GM23338 (cell line): ENCODE measurements at regions not wholly inside any gene's neighbourhood (a gene's known extent, or its start where the extent isn't known, plus 50 kb on each side); places are given as distances from the start of the nearest gene placed in this dataset.

Experiments used
- ATAC-seq: fragments of 200-7000 bp; cut with Tn5 transposase; 3 replicates; pipeline ENCODE4 v1.9.1; 2020
- DNase-seq: peaks from one replicate; pipeline ENCODE4 v3.0.0-alpha.2; 2015; ENCODE audit warnings: low spot score
- H2AFZ ChIP-seq: fragments of 200-600 bp; sonication (generic); 2 replicates; pipeline ENCODE4 v1.8.0; 2016; ENCODE audit warnings: antibody characterized with exemption, mild to moderate bottlenecking, moderate library complexity
- H3F3A ChIP-seq: fragments of 200-600 bp; sonication (generic); replicated peaks from 2 replicates; pipeline ENCODE4 v1.8.0; 2017; ENCODE audit warnings: antibody characterized with exemption, mixed run types, low read depth
- H3K27ac ChIP-seq: fragments of 200-600 bp; sonication (generic); 2 replicates; pipeline ENCODE4 v1.6.1; 2016; ENCODE audit warnings: low read depth
- H3K27me3 ChIP-seq: fragments of 200-600 bp; sonication (generic); 2 replicates; pipeline ENCODE4 v1.8.0; 2016; ENCODE audit warnings: mild to moderate bottlenecking, mixed run types, moderate library complexity; ENCODE audit not compliant: insufficient read depth
- H3K36me3 ChIP-seq: fragments of 200-600 bp; sonication (generic); 2 replicates; pipeline ENCODE4 v1.8.0; 2016; ENCODE audit warnings: mild to moderate bottlenecking; ENCODE audit not compliant: insufficient read depth
- H3K4me1 ChIP-seq: fragments of 200-600 bp; sonication (generic); 2 replicates; pipeline ENCODE4 v1.8.0; 2016; ENCODE audit warnings: mild to moderate bottlenecking, moderate library complexity; ENCODE audit not compliant: insufficient read depth
- H3K4me2 ChIP-seq: fragments of 200-600 bp; sonication (generic); 2 replicates; pipeline ENCODE4 v1.7.1; 2017; ENCODE audit warnings: mixed run types
- H3K4me3 ChIP-seq: fragments of 200-600 bp; sonication (generic); 2 replicates; pipeline ENCODE4 v1.6.1; 2016; ENCODE audit warnings: mixed run types
- H3K79me2 ChIP-seq: fragments of 200-600 bp; sonication (generic); replicated peaks from 2 replicates; pipeline ENCODE4 v1.8.0; 2017; ENCODE audit warnings: mild to moderate bottlenecking; ENCODE audit not compliant: insufficient read depth
- H3K9me2 ChIP-seq: fragments of 200-600 bp; sonication (generic); 2 replicates; pipeline ENCODE4 v1.8.0; 2017; ENCODE audit not compliant: insufficient read depth
- H4K20me1 ChIP-seq: fragments of 200-600 bp; sonication (generic); replicated peaks from 2 replicates; pipeline ENCODE4 v1.8.0; 2017; ENCODE audit warnings: mild to moderate bottlenecking; ENCODE audit not compliant: insufficient read depth
- H3K27ac Mint-ChIP-seq: 2 replicates; pipeline ENCODE4 v1.8.0; 2020; ENCODE audit warnings: inconsistent platforms, mild to moderate bottlenecking, moderate library complexity, mixed read lengths
- H3K27me3 Mint-ChIP-seq: 3 replicates; pipeline ENCODE4 v1.8.0; 2022; ENCODE audit warnings: low read depth, mild to moderate bottlenecking, moderate library complexity, mixed read lengths, inconsistent platforms; ENCODE audit not compliant: insufficient read depth, poor library complexity
- H3K36me3 Mint-ChIP-seq: 3 replicates; pipeline ENCODE4 v1.8.0; 2021; ENCODE audit warnings: low read depth, mild to moderate bottlenecking, inconsistent platforms, moderate library complexity, mixed read lengths
- H3K4me1 Mint-ChIP-seq: 3 replicates; pipeline ENCODE4 v1.8.0; 2020; ENCODE audit warnings: mild to moderate bottlenecking, inconsistent platforms, mixed read lengths
- H3K4me3 Mint-ChIP-seq: 3 replicates; pipeline ENCODE4 v1.8.0; 2021; ENCODE audit warnings: moderate library complexity, mild to moderate bottlenecking, inconsistent platforms, mixed read lengths
- H3K9me3 Mint-ChIP-seq: 3 replicates; pipeline ENCODE4 v1.8.0; 2020; ENCODE audit warnings: moderate library complexity, mild to moderate bottlenecking, inconsistent platforms, mixed read lengths
- CREB1 ChIP-seq: fragments of 250-450 bp; sonication (Bioruptor Pico); IDR thresholded peaks from 2 replicates; pipeline ENCODE4 v1.5.0; 2020; ENCODE audit warnings: low read depth, mild to moderate bottlenecking, moderate library complexity
- EZH2 ChIP-seq: fragments of 200-600 bp; sonication (generic); IDR thresholded peaks from one replicate; pipeline ENCODE4 v1.8.0; 2017; ENCODE audit warnings: antibody characterized with exemption, mild to moderate bottlenecking, low read depth; ENCODE audit not compliant: unreplicated experiment
- EZH2phosphoT487 ChIP-seq: fragments of 200-600 bp; sonication (generic); IDR thresholded peaks from one replicate; pipeline ENCODE4 v1.8.1; 2018; ENCODE audit warnings: antibody characterized with exemption; ENCODE audit not compliant: unreplicated experiment
- JUNB ChIP-seq: IDR thresholded peaks from one replicate; pipeline ENCODE4 v1.6.1; 2016; ENCODE audit warnings: antibody characterized with exemption; ENCODE audit not compliant: unreplicated experiment
- NANOG ChIP-seq: IDR thresholded peaks from 2 replicates; pipeline ENCODE4 v1.6.1; 2016; ENCODE audit warnings: antibody characterized with exemption, borderline replicate concordance
- POLR2AphosphoS5 ChIP-seq: IDR thresholded peaks from 2 replicates; pipeline ENCODE4 v1.6.1; 2016; ENCODE audit warnings: antibody characterized with exemption, low read depth
- ZNF114 ChIP-seq: fragments of 250-450 bp; sonication (Bioruptor Pico); IDR thresholded peaks from 2 replicates; pipeline ENCODE4 v1.5.0; 2020; ENCODE audit warnings: mild to moderate bottlenecking, moderate library complexity
- ZNF331 ChIP-seq: fragments of 250-450 bp; sonication (Bioruptor Pico); IDR thresholded peaks from 2 replicates; pipeline ENCODE4 v1.5.0; 2020; ENCODE audit warnings: low read depth, mild to moderate bottlenecking, moderate library complexity
- TF ChIP-seq, protein P1 (sequence below): IDR thresholded peaks from 2 replicates; pipeline ENCODE4 v1.6.1; 2016; ENCODE audit warnings: antibody characterized with exemption
- TF ChIP-seq, protein P2 (sequence below): IDR thresholded peaks from one replicate; pipeline ENCODE4 v1.6.1; 2018; ENCODE audit warnings: antibody characterized with exemption; ENCODE audit not compliant: unreplicated experiment
- TF ChIP-seq, protein P3 (sequence below): fragments of 250-450 bp; sonication (Bioruptor Pico); IDR thresholded peaks from 2 replicates; pipeline ENCODE4 v1.5.0; 2020; ENCODE audit warnings: mild to moderate bottlenecking, moderate library complexity
- TF ChIP-seq, protein P4 (sequence below), 2 experiments: fragments of 200-600 bp in 1 of 2; sonication (generic) in 1 of 2; conservative IDR thresholded peaks; 2 replicates each; pipeline versions ENCODE4 v1.5.1 to v1.6.1; 2016 to 2017; ENCODE audit warnings: antibody characterized with exemption in 2 of 2, low read depth in 2 of 2, mild to moderate bottlenecking in 2 of 2, moderate library complexity in 1 of 2

DNA sequence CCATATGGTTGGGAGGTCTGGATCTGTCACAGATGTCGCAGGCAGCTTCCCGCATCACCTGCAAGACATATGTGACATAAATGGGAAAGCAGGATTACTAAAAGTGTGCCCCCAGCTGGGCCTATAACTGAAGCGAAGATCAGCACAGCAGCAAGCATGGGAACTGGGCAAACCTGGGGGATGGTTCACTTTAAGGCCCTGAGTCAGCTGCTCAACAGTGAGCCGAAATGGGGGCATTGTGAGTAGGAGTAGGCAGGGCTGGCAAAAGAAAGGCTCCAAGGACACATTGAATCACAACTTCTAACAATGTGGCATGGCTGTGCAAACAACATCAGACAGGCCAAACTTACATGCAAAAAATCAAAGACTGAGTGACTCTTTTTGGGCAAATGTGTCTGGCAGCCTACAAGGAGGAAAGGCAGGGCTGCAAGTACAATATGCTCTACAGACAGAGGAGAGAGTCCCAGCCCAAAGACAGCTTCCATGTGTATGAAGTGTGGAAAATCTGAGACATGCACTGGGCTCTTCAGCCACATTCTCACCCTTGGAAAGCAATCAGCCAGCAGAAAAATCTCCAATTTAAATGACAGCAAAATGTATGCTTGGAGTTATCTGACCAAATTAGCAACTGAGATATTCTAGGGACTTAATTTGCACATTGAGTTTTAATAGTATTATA, 531.0 kb upstream of the MMS22L start:
- Histone ChIP-seq H4K20me1 (no peaks in the 10 kb centered on the region), H3F3A (no peaks in the 10 kb centered on the region), H3K27me3 (no peaks in the 10 kb centered on the region), H3K79me2 (no peaks in the 10 kb centered on the region), H3K4me3 (no peak overlapping the region), H3K4me1 (peaks cover 38% of the 10 kb centered on the region), H3K4me2 (no peak overlapping the region), H3K27ac (0 out of 2 replicates have a peak overlapping the region, but pooled peaks have one; percentile 27), H2AFZ (no peak overlapping the region), H3K36me3 (no peaks in the 10 kb centered on the region; the same call in 1 of the 2 replicates), H3K9me2 (no peaks in the 10 kb centered on the region)
- H3K27ac Mint-ChIP-seq = peak overlapping the region; percentile 64; the same call in 1 of the 2 replicates
- peaks cover 1% of the 10 kb centered on the region for H3K27me3 Mint-ChIP-seq
- H3K4me3 Mint-ChIP-seq = no peak overlapping the region
- H3K4me1 Mint-ChIP-seq = peaks cover 32% of the 10 kb centered on the region
- DNase-seq (no peak), ATAC-seq (peak; percentile 85)
- H3K36me3 Mint-ChIP-seq = no peaks in the 10 kb centered on the region
- TF ChIP-seq NANOG = no peak
- TF ChIP-seq JUNB = no peak
- TF ChIP-seq POLR2AphosphoS5 = no peak
- TF ChIP-seq ZNF114 (CRISPR knock-in tag) = no peak
- no peak for TF ChIP-seq EZH2
- no peak for TF ChIP-seq EZH2phosphoT487
- TF ChIP-seq CREB1 (CRISPR knock-in tag) = no peak
- TF ChIP-seq, protein P1, sequence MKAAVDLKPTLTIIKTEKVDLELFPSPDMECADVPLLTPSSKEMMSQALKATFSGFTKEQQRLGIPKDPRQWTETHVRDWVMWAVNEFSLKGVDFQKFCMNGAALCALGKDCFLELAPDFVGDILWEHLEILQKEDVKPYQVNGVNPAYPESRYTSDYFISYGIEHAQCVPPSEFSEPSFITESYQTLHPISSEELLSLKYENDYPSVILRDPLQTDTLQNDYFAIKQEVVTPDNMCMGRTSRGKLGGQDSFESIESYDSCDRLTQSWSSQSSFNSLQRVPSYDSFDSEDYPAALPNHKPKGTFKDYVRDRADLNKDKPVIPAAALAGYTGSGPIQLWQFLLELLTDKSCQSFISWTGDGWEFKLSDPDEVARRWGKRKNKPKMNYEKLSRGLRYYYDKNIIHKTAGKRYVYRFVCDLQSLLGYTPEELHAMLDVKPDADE = no peak
- TF ChIP-seq, protein P2, sequence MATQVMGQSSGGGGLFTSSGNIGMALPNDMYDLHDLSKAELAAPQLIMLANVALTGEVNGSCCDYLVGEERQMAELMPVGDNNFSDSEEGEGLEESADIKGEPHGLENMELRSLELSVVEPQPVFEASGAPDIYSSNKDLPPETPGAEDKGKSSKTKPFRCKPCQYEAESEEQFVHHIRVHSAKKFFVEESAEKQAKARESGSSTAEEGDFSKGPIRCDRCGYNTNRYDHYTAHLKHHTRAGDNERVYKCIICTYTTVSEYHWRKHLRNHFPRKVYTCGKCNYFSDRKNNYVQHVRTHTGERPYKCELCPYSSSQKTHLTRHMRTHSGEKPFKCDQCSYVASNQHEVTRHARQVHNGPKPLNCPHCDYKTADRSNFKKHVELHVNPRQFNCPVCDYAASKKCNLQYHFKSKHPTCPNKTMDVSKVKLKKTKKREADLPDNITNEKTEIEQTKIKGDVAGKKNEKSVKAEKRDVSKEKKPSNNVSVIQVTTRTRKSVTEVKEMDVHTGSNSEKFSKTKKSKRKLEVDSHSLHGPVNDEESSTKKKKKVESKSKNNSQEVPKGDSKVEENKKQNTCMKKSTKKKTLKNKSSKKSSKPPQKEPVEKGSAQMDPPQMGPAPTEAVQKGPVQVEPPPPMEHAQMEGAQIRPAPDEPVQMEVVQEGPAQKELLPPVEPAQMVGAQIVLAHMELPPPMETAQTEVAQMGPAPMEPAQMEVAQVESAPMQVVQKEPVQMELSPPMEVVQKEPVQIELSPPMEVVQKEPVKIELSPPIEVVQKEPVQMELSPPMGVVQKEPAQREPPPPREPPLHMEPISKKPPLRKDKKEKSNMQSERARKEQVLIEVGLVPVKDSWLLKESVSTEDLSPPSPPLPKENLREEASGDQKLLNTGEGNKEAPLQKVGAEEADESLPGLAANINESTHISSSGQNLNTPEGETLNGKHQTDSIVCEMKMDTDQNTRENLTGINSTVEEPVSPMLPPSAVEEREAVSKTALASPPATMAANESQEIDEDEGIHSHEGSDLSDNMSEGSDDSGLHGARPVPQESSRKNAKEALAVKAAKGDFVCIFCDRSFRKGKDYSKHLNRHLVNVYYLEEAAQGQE = no peak
- no peak for TF ChIP-seq ZNF331 (CRISPR knock-in tag)
- TF ChIP-seq, protein P3, sequence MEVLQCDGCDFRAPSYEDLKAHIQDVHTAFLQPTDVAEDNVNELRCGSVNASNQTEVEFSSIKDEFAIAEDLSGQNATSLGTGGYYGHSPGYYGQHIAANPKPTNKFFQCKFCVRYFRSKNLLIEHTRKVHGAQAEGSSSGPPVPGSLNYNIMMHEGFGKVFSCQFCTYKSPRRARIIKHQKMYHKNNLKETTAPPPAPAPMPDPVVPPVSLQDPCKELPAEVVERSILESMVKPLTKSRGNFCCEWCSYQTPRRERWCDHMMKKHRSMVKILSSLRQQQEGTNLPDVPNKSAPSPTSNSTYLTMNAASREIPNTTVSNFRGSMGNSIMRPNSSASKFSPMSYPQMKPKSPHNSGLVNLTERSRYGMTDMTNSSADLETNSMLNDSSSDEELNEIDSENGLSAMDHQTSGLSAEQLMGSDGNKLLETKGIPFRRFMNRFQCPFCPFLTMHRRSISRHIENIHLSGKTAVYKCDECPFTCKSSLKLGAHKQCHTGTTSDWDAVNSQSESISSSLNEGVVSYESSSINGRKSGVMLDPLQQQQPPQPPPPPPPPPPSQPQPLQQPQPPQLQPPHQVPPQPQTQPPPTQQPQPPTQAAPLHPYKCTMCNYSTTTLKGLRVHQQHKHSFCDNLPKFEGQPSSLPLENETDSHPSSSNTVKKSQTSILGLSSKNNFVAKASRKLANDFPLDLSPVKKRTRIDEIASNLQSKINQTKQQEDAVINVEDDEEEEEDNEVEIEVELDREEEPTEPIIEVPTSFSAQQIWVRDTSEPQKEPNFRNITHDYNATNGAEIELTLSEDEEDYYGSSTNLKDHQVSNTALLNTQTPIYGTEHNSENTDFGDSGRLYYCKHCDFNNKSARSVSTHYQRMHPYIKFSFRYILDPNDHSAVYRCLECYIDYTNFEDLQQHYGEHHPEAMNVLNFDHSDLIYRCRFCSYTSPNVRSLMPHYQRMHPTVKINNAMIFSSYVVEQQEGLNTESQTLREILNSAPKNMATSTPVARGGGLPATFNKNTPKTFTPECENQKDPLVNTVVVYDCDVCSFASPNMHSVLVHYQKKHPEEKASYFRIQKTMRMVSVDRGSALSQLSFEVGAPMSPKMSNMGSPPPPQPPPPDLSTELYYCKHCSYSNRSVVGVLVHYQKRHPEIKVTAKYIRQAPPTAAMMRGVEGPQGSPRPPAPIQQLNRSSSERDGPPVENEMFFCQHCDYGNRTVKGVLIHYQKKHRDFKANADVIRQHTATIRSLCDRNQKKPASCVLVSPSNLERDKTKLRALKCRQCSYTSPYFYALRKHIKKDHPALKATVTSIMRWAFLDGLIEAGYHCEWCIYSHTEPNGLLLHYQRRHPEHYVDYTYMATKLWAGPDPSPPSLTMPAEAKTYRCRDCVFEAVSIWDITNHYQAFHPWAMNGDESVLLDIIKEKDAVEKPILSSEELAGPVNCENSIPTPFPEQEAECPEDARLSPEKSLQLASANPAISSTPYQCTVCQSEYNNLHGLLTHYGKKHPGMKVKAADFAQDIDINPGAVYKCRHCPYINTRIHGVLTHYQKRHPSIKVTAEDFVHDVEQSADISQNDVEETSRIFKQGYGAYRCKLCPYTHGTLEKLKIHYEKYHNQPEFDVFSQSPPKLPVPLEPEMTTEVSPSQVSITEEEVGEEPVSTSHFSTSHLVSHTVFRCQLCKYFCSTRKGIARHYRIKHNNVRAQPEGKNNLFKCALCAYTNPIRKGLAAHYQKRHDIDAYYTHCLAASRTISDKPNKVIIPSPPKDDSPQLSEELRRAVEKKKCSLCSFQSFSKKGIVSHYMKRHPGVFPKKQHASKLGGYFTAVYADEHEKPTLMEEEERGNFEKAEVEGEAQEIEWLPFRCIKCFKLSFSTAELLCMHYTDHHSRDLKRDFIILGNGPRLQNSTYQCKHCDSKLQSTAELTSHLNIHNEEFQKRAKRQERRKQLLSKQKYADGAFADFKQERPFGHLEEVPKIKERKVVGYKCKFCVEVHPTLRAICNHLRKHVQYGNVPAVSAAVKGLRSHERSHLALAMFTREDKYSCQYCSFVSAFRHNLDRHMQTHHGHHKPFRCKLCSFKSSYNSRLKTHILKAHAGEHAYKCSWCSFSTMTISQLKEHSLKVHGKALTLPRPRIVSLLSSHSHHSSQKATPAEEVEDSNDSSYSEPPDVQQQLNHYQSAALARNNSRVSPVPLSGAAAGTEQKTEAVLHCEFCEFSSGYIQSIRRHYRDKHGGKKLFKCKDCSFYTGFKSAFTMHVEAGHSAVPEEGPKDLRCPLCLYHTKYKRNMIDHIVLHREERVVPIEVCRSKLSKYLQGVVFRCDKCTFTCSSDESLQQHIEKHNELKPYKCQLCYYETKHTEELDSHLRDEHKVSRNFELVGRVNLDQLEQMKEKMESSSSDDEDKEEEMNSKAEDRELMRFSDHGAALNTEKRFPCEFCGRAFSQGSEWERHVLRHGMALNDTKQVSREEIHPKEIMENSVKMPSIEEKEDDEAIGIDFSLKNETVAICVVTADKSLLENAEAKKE (CRISPR knock-in tag) = no peak
- TF ChIP-seq, protein P4, sequence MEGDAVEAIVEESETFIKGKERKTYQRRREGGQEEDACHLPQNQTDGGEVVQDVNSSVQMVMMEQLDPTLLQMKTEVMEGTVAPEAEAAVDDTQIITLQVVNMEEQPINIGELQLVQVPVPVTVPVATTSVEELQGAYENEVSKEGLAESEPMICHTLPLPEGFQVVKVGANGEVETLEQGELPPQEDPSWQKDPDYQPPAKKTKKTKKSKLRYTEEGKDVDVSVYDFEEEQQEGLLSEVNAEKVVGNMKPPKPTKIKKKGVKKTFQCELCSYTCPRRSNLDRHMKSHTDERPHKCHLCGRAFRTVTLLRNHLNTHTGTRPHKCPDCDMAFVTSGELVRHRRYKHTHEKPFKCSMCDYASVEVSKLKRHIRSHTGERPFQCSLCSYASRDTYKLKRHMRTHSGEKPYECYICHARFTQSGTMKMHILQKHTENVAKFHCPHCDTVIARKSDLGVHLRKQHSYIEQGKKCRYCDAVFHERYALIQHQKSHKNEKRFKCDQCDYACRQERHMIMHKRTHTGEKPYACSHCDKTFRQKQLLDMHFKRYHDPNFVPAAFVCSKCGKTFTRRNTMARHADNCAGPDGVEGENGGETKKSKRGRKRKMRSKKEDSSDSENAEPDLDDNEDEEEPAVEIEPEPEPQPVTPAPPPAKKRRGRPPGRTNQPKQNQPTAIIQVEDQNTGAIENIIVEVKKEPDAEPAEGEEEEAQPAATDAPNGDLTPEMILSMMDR (conservative IDR thresholded peaks at IDR 0.05; ENCODE audit: low read depth in 2 of 2) = no peak
- no peaks in the 10 kb centered on the region for H3K9me3 Mint-ChIP-seq
